CD4-positive, alpha-beta T cell (primary cell): ENCODE measurements at regions not wholly inside any gene's neighbourhood (a gene's known extent, or its start where the extent isn't known, plus 50 kb on each side); places are given as distances from the start of the nearest gene placed in this dataset.

Experiments used
- ATAC-seq: fragments of 200-7000 bp; cut with Tn5 transposase; one replicate; pipeline ENCODE4 v1.10.0; 2022; ENCODE audit warnings: mild to moderate bottlenecking; ENCODE audit not compliant: poor library complexity
- CTCF ChIA-PET: fragments of 350-600 bp; sonication (Branson Sonifier 250); formaldehyde crosslinking; loops from one replicate; lab custom pipeline; 2021; ENCODE audit warnings: antibody characterized with exemption, inconsistent platforms; lab: Charles Lee
- POLR2A ChIA-PET: fragments of 350-600 bp; sonication (Branson Sonifier 250); formaldehyde crosslinking; loops from one replicate; lab custom pipeline; 2021; ENCODE audit warnings: antibody characterized with exemption, inconsistent platforms; lab: Charles Lee
- DNase-seq, 14 experiments: peaks; one replicate each; pipeline ENCODE4 v3.0.0-alpha.2; 2013 to 2020; ENCODE audit warnings: mixed read lengths in 2 of 14
- H3K27ac ChIP-seq, 2 donors: one replicate each; pipeline versions ENCODE4 v1.5.1 to v1.7.0; 2013; ENCODE audit warnings: low read length in 2 of 2, low read depth in 1 of 2, mild to moderate bottlenecking in 1 of 2
- H3K27me3 ChIP-seq, 2 experiments: 1 replicate in 1 of 2; 2 replicates in 1 of 2; pipeline versions ENCODE4 v1.6.1 to v1.7.0; 2013; ENCODE audit warnings: low read length in 2 of 2, control low read depth in 1 of 2, mild to moderate bottlenecking in 1 of 2, moderate library complexity in 1 of 2; ENCODE audit not compliant: insufficient read depth in 2 of 2, control insufficient read depth in 1 of 2
- H3K36me3 ChIP-seq: one replicate; pipeline ENCODE4 v1.6.1; 2013; ENCODE audit warnings: low read length, control low read depth; ENCODE audit not compliant: insufficient read depth
- H3K4me1 ChIP-seq: one replicate; pipeline ENCODE4 v1.6.1; 2013; ENCODE audit warnings: low read length, control low read depth; ENCODE audit not compliant: insufficient read depth
- H3K4me3 ChIP-seq: one replicate; pipeline ENCODE4 v1.5.1; 2013; ENCODE audit warnings: mild to moderate bottlenecking, low read length, moderate library complexity
- H3K9me3 ChIP-seq, 2 experiments: 1 replicate in 1 of 2; 2 replicates in 1 of 2; pipeline versions ENCODE4 v1.6.1 to v1.7.0; 2013; ENCODE audit warnings: low read length in 2 of 2, mild to moderate bottlenecking in 2 of 2, control low read depth in 1 of 2, moderate library complexity in 1 of 2; ENCODE audit not compliant: control insufficient read depth in 1 of 2, insufficient read depth in 1 of 2
- H3K27ac Mint-ChIP-seq: one replicate; pipeline ENCODE4 v1.8.0; 2020; ENCODE audit warnings: mixed read lengths
- H3K27me3 Mint-ChIP-seq: one replicate; pipeline ENCODE4 v1.8.0; 2021; ENCODE audit warnings: mixed read lengths
- H3K36me3 Mint-ChIP-seq: one replicate; pipeline ENCODE4 v1.8.0; 2021; ENCODE audit warnings: low read depth, mixed read lengths
- H3K4me1 Mint-ChIP-seq: one replicate; pipeline ENCODE4 v1.8.0; 2021; ENCODE audit warnings: low read depth, mixed read lengths
- H3K4me3 Mint-ChIP-seq: one replicate; pipeline ENCODE4 v1.8.0; 2020; ENCODE audit warnings: mild to moderate bottlenecking, mixed read lengths
- H3K9me3 Mint-ChIP-seq: one replicate; pipeline ENCODE4 v1.8.0; 2020; ENCODE audit warnings: mixed read lengths
- CTCF ChIP-seq: fragments of 200-600 bp; IDR thresholded peaks from one replicate; pipeline ENCODE4 v1.8.0; 2022; ENCODE audit warnings: antibody characterized with exemption, mild to moderate bottlenecking
- intact Hi-C, 2 experiments: fragments of 100-400 bp; cut with DNase I in 1 of 2; cut with micrococcal nuclease in 1 of 2; formaldehyde crosslinking; loops; one replicate each; pipeline versions ENCODE4 v1.15.1 to v1.9.0; 2023 to 2025; cut with DNase I, micrococcal nuclease

- Histone ChIP-seq H3K4me1 (no peaks in the 10 kb centered on the region), H3K36me3 (no peaks in the 10 kb centered on the region), H3K27ac (no peak overlapping the region), H3K4me3 (no peak overlapping the region), H3K9me3 (peaks cover 0 to 4% of the 10 kb centered on the region in 2 experiments), H3K27me3 (peaks cover 31 to 32% of the 10 kb centered on the region in 2 experiments)
- no peak for DNase-seq
- Mint-ChIP-seq H3K4me3 (no peak overlapping the region), H3K4me1 (no peaks in the 10 kb centered on the region), H3K27ac (no peak overlapping the region), H3K36me3 (no peaks in the 10 kb centered on the region), H3K27me3 (peaks cover 85% of the 10 kb centered on the region), H3K9me3 (peaks cover 6% of the 10 kb centered on the region)
- intact Hi-C loops = no loop called here
- no peak for ATAC-seq
- CTCF ChIA-PET = no interaction called here
- POLR2A ChIA-PET = no interaction called here
- TF ChIP-seq CTCF = no peak
Measured at GRCh38 chr1:47524272-47524671, 86.4 kb downstream of the FOXD2 start.

GRCh38 chr1:47527653-47528272 is 89.9 kb downstream of the FOXD2 start:
- ChIA-PET CTCF (no interaction called here), POLR2A (no interaction called here)

GRCh38 chr1:47529520-47530098 is 91.8 kb downstream of the FOXD2 start:
- peaks cover 12% of the 10 kb centered on the region for H3K4me1 Mint-ChIP-seq
- H3K36me3 Mint-ChIP-seq = no peaks in the 10 kb centered on the region
- ATAC-seq (no peak), DNase-seq (no peak)
- Histone ChIP-seq H3K27ac (no peak overlapping the region), H3K9me3 (peaks cover 4 to 10% of the 10 kb centered on the region in 2 experiments), H3K4me3 (no peak overlapping the region), H3K27me3 (peaks cover 45% of the 10 kb centered on the region in 2 experiments), H3K4me1 (peaks cover 9% of the 10 kb centered on the region), H3K36me3 (no peaks in the 10 kb centered on the region)
- H3K9me3 Mint-ChIP-seq = peaks cover 10% of the 10 kb centered on the region
- no peak for TF ChIP-seq CTCF
- no peak overlapping the region for H3K4me3 Mint-ChIP-seq
- ChIA-PET POLR2A (no interaction called here), CTCF (no interaction called here)
- intact Hi-C loops = no loop called here
- peaks cover 83% of the 10 kb centered on the region for H3K27me3 Mint-ChIP-seq
- no peak overlapping the region for H3K27ac Mint-ChIP-seq

More at GRCh38 chr1:47527653-47528272, 89.9 kb downstream of the FOXD2 start:
- Histone ChIP-seq H3K4me3 (no peak overlapping the region), H3K36me3 (no peaks in the 10 kb centered on the region), H3K9me3 (peaks cover 0 to 10% of the 10 kb centered on the region in 2 experiments), H3K27ac (no peak overlapping the region), H3K4me1 (no peaks in the 10 kb centered on the region), H3K27me3 (peaks cover 34 to 38% of the 10 kb centered on the region in 2 experiments)
- intact Hi-C loops = no loop called here
- no peaks in the 10 kb centered on the region for H3K36me3 Mint-ChIP-seq
- ATAC-seq (no peak), DNase-seq (no peak)
- no peak overlapping the region for H3K4me3 Mint-ChIP-seq
- peaks cover 10% of the 10 kb centered on the region for H3K9me3 Mint-ChIP-seq
- TF ChIP-seq CTCF = no peak
- H3K27ac Mint-ChIP-seq = no peak overlapping the region
- H3K4me1 Mint-ChIP-seq = no peaks in the 10 kb centered on the region
- H3K27me3 Mint-ChIP-seq = peaks cover 83% of the 10 kb centered on the region
